ENCODE measurements at regions not wholly inside any gene's neighbourhood (a gene's known extent, or its start where the extent isn't known, plus 50 kb on each side); places are given as distances from the start of the nearest gene placed in this dataset.
"Not testable (repeated sequence)": the region's sequence is repeated elsewhere in the genome, so short reads cannot be mapped to it uniquely, and the experiment has no call there.

DNA sequence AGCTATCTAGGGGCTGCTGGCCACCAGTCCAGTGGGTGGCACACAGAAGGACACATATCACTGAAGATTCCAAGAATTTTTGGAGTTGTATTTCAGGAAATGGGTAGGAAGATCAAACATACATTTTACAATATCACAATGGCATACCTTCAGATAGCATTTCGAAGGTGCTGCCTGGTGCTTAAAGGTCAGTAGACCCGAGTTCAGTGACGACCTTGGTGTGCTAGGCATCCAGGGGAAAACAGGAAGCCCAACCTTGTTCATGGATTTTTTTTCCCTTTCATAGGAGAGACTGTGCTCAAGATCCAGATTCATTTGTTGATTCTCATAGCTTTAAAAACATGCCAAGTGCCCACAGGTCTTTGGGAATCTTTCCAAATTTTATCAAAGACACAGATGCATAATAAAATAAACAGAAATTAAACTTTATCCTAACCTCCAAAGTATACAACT is 51.0 kb upstream of the RCBTB2 start:
- ChIA-PET CTCF (interaction anchor here (0.9 to 1.0 kb wide), 2 partner anchors 183 to 250 kb away, joined by 3 read pairs; no protein-coding TSS in a partner anchor), POLR2A (no interaction called here)
- Histone ChIP-seq H3K4me3 (ENCODE audit: low read length) (no peak overlapping the region), H3K9me3 (ENCODE audit: low read length) (no peaks in the 10 kb centered on the region), H3K27ac (ENCODE audit: low read depth, low read length) (no peak overlapping the region), H3K4me1 (ENCODE audit: insufficient read depth, low read length) (peaks cover 22% of the 10 kb centered on the region), H3K27me3 (ENCODE audit: insufficient read depth, low read length, poor library complexity, severe bottlenecking) (no peaks in the 10 kb centered on the region), H3K36me3 (ENCODE audit: insufficient read depth, low read length) (no peaks in the 10 kb centered on the region)
- DNase-seq = no peak
- H3K4me1 Mint-ChIP-seq = peaks cover 21 to 38% (median 36%) of the 10 kb centered on the region in 3 donors
- H3K27ac Mint-ChIP-seq = no peak overlapping the region
- no peaks in the 10 kb centered on the region for H3K9me3 Mint-ChIP-seq
- peaks cover 3 to 4% of the 10 kb centered on the region in 2 donors for H3K27me3 Mint-ChIP-seq
- no peak overlapping the region for H3K4me3 Mint-ChIP-seq
- H3K36me3 Mint-ChIP-seq = peaks cover 0 to 3% (median 0%) of the 10 kb centered on the region in 3 donors

DNA sequence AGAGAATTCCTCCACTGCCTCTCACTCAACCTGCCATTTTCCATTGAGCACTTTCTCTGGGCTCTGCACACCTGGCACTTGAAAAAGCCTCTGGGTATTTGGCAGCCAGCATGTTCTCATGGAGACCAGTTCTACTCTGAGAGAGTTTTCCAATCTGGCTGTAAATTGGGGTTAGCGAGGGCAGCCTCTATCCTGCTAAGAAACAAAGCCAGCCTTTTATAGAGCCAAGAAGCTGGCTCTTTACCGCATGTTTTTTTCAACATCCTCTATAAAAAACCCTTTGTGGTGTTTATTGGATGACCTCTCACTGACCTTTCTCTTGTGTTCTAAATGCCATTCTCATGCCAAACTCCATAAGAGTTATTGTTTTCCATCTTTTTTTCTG is 52.6 kb upstream of the RCBTB2 start:
- Mint-ChIP-seq H3K4me1 (peaks cover 16 to 32% (median 28%) of the 10 kb centered on the region in 3 donors), H3K27ac (no peak overlapping the region), H3K36me3 (peaks cover 0 to 3% (median 0%) of the 10 kb centered on the region in 3 donors), H3K9me3 (no peaks in the 10 kb centered on the region), H3K27me3 (peaks cover 3 to 4% of the 10 kb centered on the region in 2 donors), H3K4me3 (no peak overlapping the region)
- Histone ChIP-seq H3K36me3 (ENCODE audit: insufficient read depth, low read length) (no peaks in the 10 kb centered on the region), H3K4me1 (ENCODE audit: insufficient read depth, low read length) (peaks cover 15% of the 10 kb centered on the region), H3K27ac (ENCODE audit: low read depth, low read length) (no peak overlapping the region), H3K9me3 (ENCODE audit: low read length) (no peaks in the 10 kb centered on the region), H3K27me3 (ENCODE audit: insufficient read depth, low read length, poor library complexity, severe bottlenecking) (no peaks in the 10 kb centered on the region), H3K4me3 (ENCODE audit: low read length) (no peak overlapping the region)
- CTCF ChIA-PET = no interaction called here
- POLR2A ChIA-PET = interaction anchor here (0.5 to 0.7 kb wide), 2 partner anchors 80 to 93 kb away, joined by 3 to 6 read pairs; no protein-coding TSS in a partner anchor
- no peak for DNase-seq

- CTCF ChIA-PET = no interaction called here
- no peak for DNase-seq
- no peaks in the 10 kb centered on the region for H3K27me3 ChIP-seq (ENCODE audit: insufficient read depth, low read length, poor library complexity, severe bottlenecking)
- peaks cover 4 to 6% of the 10 kb centered on the region in 2 donors for H3K27me3 Mint-ChIP-seq
- peaks cover 16 to 29% (median 24%) of the 10 kb centered on the region in 3 donors for H3K4me1 Mint-ChIP-seq
- POLR2A ChIA-PET = no interaction called here
- H3K9me3 Mint-ChIP-seq = no peaks in the 10 kb centered on the region
- H3K27ac ChIP-seq (ENCODE audit: low read depth, low read length) = no peak overlapping the region
- H3K9me3 ChIP-seq (ENCODE audit: low read length) = no peaks in the 10 kb centered on the region
- no peaks in the 10 kb centered on the region for H3K36me3 ChIP-seq (ENCODE audit: insufficient read depth, low read length)
- H3K4me3 ChIP-seq (ENCODE audit: low read length) = no peak overlapping the region
- peak overlapping the region in 6 of 7 donors; percentile 29 to 66 (median 48) for H3K4me3 Mint-ChIP-seq
- peaks cover 14% of the 10 kb centered on the region for H3K4me1 ChIP-seq (ENCODE audit: insufficient read depth, low read length)
- peak overlapping the region in 7 of 8 donors; percentile 6 to 88 (median 42) for H3K27ac Mint-ChIP-seq
- H3K36me3 Mint-ChIP-seq = peaks cover 0 to 3% (median 0%) of the 10 kb centered on the region in 3 donors
Measured at GRCh38 chr13:48586591-48587103, 53.8 kb upstream of the RCBTB2 start.

DNA sequence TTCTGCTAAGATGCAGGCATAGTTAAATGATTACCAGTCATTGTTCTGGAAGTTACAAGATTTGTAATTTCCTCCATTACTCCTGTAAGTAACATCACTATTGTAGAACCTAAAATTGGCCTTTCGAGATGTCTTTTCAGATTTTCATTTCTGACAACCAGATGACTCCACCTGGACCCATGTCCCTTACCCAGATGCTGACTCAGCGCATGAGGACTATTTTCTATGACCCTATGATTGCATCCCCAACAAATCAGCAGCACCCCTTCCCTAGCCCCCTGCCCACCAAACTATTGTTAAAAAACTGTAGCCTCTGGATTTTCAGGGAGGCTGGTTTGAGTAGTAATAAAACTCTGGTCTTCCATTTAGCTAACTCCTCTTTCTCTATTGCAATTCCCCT is 55.2 kb upstream of the RCBTB2 start:
- CTCF ChIA-PET = no interaction called here
- Mint-ChIP-seq H3K4me3 (no peak overlapping the region), H3K36me3 (peaks cover 0 to 3% (median 0%) of the 10 kb centered on the region in 3 donors), H3K27ac (peak overlapping the region in 1 of 8 donors; percentile 15), H3K9me3 (no peaks in the 10 kb centered on the region), H3K27me3 (peaks cover 3 to 4% of the 10 kb centered on the region in 2 donors), H3K4me1 (peaks cover 16 to 29% (median 24%) of the 10 kb centered on the region in 3 donors)
- Histone ChIP-seq H3K36me3 (ENCODE audit: insufficient read depth, low read length) (no peaks in the 10 kb centered on the region), H3K4me3 (ENCODE audit: low read length) (no peak overlapping the region), H3K4me1 (ENCODE audit: insufficient read depth, low read length) (peaks cover 14% of the 10 kb centered on the region), H3K27ac (ENCODE audit: low read depth, low read length) (no peak overlapping the region), H3K9me3 (ENCODE audit: low read length) (no peaks in the 10 kb centered on the region), H3K27me3 (ENCODE audit: insufficient read depth, low read length, poor library complexity, severe bottlenecking) (no peaks in the 10 kb centered on the region)
- POLR2A ChIA-PET = no interaction called here
- DNase-seq = no peak

GRCh38 chr13:48590141-48590901 is 57.4 kb upstream of the RCBTB2 start:
- ChIA-PET CTCF (interaction anchor here (0.9 kb wide), 1 partner anchor 179 kb away, joined by 3 read pairs; no protein-coding TSS in a partner anchor), POLR2A (no interaction called here)
- Mint-ChIP-seq H3K4me1 (peaks cover 16 to 29% (median 24%) of the 10 kb centered on the region in 3 donors), H3K9me3 (no peaks in the 10 kb centered on the region), H3K4me3 (no peak overlapping the region), H3K27me3 (peaks cover 0 to 3% of the 10 kb centered on the region in 2 donors), H3K36me3 (peaks cover 0 to 3% (median 0%) of the 10 kb centered on the region in 3 donors), H3K27ac (peak overlapping the region in 3 of 8 donors; percentile 28 to 49 (median 29))
- no peak for DNase-seq
- H3K4me3 ChIP-seq (ENCODE audit: low read length) = no peak overlapping the region
- H3K9me3 ChIP-seq (ENCODE audit: low read length) = no peaks in the 10 kb centered on the region
- H3K4me1 ChIP-seq (ENCODE audit: insufficient read depth, low read length) = peaks cover 14% of the 10 kb centered on the region
- no peaks in the 10 kb centered on the region for H3K36me3 ChIP-seq (ENCODE audit: insufficient read depth, low read length)
- H3K27me3 ChIP-seq (ENCODE audit: insufficient read depth, low read length, poor library complexity, severe bottlenecking) = no peaks in the 10 kb centered on the region
- H3K27ac ChIP-seq (ENCODE audit: low read depth, low read length) = no peak overlapping the region

- H3K27me3 ChIP-seq (ENCODE audit: insufficient read depth, low read length, poor library complexity, severe bottlenecking); H3K4me3 ChIP-seq (ENCODE audit: low read length); H3K36me3 ChIP-seq (ENCODE audit: insufficient read depth, low read length); H3K27ac ChIP-seq (ENCODE audit: low read depth, low read length); H3K27me3 Mint-ChIP-seq; DNase-seq; H3K9me3 ChIP-seq (ENCODE audit: low read length); H3K4me3 Mint-ChIP-seq; POLR2A ChIA-PET; H3K9me3 Mint-ChIP-seq; H3K36me3 Mint-ChIP-seq; CTCF ChIA-PET: not testable (repeated sequence)
- peaks cover 10% of the 10 kb centered on the region for H3K4me1 ChIP-seq (ENCODE audit: insufficient read depth, low read length)
- H3K4me1 Mint-ChIP-seq = peaks cover 10 to 20% (median 15%) of the 10 kb centered on the region in 3 donors
- peak overlapping the region in 1 of 8 donors; percentile 76 for H3K27ac Mint-ChIP-seq
Measured at GRCh38 chr13:48591124-48591872, 58.4 kb upstream of the RCBTB2 start.

- no peaks in the 10 kb centered on the region for H3K36me3 ChIP-seq (ENCODE audit: insufficient read depth, low read length)
- peaks cover 2% of the 10 kb centered on the region for H3K4me1 ChIP-seq (ENCODE audit: insufficient read depth, low read length)
- H3K9me3 ChIP-seq (ENCODE audit: low read length) = no peaks in the 10 kb centered on the region
- H3K4me3 ChIP-seq (ENCODE audit: low read length) = no peak overlapping the region
- H3K36me3 Mint-ChIP-seq = no peaks in the 10 kb centered on the region
- POLR2A ChIA-PET = no interaction called here
- CTCF ChIA-PET = interaction anchor here (0.7 to 0.9 kb wide), 2 partner anchors 11 to 50 kb away, joined by 3 read pairs; no protein-coding TSS in a partner anchor
- H3K27ac ChIP-seq (ENCODE audit: low read depth, low read length) = no peak overlapping the region
- no peaks in the 10 kb centered on the region for H3K9me3 Mint-ChIP-seq
- DNase-seq = no peak
- peaks cover 0 to 3% of the 10 kb centered on the region in 2 donors for H3K27me3 Mint-ChIP-seq
- no peak overlapping the region for H3K4me3 Mint-ChIP-seq
- H3K27ac Mint-ChIP-seq = peak overlapping the region in 2 of 8 donors; percentile 36 to 76
- peaks cover 2 to 12% (median 7%) of the 10 kb centered on the region in 3 donors for H3K4me1 Mint-ChIP-seq
- no peaks in the 10 kb centered on the region for H3K27me3 ChIP-seq (ENCODE audit: insufficient read depth, low read length, poor library complexity, severe bottlenecking)
Measured at GRCh38 chr13:48591889-48592687, 59.2 kb upstream of the RCBTB2 start.
